Fibroblast of skin of right quadriceps (primary cell): ENCODE measurements at regions not wholly inside any gene's neighbourhood (a gene's known extent, or its start where the extent isn't known, plus 50 kb on each side); places are given as distances from the start of the nearest gene placed in this dataset.

ENCODE experiments used
- DNase-seq: peaks from one replicate; pipeline ENCODE4 v3.0.0-alpha.2; 2013

DNA sequence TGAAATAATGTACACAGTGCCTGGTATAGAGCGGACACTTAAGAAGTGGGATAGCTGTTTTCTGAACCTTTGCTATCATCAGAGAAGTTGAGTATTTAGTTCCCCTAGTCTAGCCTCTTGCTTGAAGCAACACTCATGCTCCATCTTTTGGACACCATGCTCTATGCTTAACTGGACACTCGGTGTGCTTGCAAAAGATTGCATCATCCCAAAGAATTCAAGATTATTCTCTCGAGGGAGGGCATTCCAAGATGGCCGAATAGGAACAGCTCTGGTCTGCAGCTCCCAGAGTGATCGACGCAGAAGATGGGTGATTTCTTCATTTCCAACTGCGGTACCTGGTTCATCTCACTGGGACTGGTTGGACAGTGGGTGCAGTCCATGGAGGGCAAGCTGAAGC is 143.9 kb upstream of the FSHR start:
- DNase-seq, result no peak

DNA sequence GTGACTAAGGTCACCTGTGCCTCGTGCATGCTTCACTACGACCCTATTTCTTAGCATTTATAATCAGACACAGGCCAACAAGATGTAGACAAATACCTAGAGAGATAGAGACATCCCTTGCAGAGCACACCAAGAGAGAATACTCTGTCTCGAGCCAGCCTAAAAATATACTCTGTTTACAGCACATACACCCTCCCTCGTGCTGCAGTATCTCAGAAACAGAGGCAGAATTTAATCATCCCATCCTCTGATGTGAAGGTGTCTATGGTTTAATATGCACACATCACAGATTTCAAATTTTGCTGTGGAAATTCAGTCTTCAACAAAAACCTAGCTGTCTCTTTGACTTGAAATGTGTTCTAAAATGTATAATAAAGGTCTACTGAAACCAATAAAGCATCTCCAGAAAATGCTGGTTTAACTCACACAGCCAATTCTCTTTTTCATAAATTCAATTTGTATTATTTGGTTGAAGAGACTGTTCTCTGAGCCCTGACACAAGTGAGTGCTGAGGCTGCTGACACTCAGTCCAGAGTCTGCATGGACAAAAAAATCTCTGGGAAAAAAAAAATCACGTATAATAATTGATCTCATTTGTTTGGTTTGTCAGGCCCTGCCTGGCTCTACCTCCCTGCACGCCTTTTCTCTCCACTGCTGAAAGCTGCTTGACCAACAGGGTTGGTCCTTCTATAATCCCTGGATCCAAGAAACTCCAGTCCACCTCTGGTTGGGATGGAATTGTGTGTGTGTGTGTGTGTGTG is 142.0 kb upstream of the FSHR start:
- DNase-seq, result no peak

DNA sequence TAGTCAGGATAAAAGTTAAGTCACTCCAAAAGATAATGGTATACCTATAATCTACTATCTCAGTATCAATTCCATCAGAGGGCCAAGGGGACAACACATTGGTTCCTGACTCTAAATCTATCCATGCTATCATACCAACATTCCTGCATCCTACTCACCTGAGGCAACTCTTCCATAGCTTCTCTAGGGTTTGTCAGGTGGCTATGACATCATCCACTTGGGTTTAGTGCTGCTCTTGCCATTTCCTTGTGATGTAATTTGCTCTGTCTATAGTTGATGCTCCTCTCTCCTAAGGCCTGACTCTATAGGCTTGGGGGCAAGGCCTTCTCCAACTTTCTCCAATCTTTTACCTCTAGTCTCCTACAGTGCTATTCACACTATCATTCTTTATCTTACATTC is 139.9 kb upstream of the FSHR start:
- DNase-seq, result no peak

DNA sequence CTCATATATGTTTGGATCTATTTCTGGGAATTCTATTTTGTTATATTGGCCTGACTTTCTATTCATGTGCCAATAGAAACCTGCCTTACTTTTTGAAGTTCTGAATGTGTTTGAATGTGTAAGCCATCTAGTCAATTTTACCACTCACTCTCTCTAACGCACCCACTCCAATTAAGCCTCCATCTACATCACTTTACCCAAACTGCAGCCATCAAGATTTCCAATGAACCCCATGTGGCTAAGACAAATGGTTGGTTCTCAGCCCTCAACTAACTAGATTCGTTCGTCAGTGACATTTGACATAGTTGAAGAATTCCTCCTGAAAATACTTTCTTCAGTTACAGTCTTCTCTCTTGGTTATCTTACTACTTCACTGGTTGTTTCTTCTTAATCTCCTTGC is 137.3 kb upstream of the FSHR start:
- DNase-seq, result no peak

DNA sequence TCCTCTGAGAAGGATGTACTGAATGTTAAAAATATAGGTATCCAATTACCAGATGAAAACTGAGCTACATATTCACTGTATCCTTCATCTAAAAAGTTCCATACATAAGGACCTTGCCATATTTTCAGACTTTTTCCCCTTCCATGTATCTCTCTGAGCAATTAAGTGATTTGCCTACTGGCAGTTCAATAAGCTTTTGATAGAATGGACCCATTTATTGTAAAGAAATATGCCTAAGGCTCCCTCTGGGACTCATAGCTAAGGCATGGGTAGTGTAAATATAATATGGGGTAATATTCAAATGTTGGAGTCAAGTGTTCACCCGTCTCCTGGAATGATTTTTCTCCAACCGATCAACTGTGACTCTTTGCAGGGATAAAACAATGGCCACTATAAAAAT is 135.4 kb upstream of the FSHR start:
- DNase-seq, result no peak

DNA sequence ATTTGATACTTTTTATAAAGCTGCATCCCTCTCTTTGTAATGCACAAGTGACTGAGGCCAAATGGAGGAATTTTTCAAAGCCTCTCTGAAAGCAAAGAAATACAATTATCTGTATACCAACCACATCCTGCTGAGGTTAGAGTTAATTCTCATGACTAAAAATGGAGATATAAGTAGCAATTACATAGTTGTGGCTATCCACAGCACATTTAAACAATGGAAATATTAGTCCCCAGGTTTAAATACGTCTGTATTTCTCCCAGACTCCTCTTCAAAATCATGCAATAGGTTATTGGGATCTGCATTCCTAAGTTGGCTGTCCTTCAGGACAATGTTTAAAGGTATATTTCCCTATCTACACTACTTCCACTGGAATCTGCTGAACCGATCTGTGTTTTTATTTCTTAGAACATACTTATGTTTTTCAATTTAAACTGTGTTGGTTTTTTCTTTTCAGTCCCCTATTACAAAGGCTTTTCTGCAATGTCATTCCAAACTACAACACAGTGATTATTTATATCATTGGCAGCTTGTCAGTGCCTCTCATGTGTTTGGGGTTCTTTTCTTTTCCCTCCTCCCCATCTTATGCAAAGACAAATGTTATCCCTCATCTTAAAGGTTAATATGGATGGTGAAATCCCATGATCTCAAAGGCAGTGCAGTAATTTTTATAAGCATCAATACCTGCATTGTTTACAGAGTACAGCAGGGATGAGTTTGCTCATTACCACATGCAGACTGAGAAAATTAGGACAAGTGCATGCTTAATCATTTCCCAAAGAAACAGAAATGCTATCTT is 134.8 kb upstream of the FSHR start:
- peak; percentile 50 for DNase-seq

DNA sequence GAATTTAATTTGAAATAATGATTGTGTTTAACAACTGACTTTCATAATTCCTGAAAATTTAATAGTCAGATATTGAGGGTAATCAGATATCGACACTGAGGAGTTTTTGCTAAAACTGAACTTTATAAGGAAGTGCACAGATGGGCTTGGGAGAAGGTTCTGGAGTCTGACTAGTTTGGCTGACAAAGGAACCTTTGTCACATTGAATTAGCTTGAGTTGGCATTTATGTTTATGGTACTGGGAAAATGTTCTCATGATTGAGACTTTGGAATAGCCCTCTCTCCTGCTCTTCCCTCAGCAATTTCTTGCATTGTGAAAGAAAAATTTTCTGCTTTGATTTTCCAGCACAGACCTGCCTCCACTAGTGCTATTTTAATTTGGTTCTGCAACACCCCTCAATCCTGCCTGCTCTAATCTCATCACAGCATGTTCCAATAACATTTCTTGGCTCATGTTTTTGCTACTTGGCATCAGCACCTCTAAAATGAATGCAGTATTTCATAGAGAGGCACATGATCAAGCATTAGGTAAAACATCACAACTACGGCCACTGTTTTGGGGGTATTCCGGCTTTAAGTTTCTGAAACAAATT is 133.9 kb upstream of the FSHR start:
- no peak for DNase-seq

DNA sequence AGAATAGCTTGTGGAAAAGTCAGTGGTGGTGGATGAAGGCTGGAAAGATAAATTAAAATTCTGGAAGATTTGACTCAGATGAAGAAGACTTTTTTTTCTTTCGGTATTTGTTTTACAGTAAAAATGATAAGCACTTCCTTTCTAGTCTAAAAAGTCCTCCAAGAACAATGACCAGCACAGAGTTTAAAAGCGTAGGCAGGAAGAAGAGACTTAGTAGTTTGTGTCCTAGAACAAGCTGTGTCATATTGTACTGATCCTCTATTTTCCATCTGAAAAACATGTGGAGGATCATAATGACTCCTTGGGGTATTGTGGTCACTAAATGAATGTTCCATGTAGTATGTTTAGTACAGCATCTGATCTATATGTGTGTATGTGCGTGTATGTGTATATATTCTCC is 132.4 kb upstream of the FSHR start:
- peak; percentile 6 for DNase-seq

DNA sequence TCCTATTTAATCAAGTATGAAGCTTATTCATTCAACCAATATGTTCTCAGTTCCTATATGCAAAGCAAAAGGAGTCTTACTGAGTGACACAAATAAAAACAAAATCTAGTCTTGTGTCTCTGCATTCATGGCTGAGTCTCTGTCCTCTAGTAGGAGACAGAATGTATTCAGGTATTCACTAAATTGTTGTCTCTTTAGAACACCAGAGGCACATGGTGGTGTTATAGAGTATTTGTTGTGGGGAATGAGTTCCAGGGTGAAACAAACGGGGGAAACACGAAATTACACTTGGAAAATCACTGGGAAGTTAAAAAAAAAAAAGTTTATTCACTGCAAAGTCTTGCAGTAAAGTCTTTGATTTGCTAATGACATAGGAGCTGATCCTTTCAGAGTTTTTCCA is 131.7 kb upstream of the FSHR start:
- no peak for DNase-seq

DNA sequence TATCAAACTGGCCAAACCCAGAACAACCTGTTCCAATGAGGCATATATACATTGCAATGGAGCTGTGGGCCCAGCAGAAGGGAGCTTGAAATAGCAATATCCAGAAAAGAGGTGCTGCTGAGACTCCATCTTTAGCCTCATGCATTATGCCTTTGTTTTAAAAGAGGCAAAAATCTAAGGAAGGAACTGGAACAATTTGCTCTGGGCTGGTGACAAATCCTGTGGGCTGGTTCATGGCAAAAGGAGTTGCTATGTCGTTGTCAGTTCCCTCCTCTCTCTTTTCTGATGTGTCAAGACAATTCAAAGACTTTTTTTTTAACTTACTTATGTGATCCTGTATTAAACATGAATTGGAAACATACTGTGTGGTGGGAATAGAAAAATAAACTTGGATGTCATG is 124.2 kb upstream of the FSHR start:
- DNase-seq, result no peak

DNA sequence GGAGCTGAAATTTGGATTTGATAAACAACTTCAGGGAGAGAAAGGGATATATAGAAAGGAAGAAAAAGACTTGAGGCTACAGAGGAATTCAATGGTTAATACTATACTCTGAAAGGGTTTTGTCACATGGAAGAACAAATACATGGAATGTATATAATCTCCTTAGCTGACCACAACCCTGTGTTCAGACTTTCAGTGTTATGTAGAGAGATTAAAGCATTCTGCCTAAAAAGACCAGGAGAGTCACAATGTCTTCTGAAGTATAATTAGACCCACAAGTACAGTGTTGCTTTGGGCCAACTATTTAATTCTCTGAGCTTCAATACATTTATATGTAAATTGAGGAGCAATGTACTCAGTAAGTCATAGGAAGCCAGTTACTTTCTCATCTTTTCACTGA is 123.8 kb upstream of the FSHR start:
- DNase-seq, result no peak

DNA sequence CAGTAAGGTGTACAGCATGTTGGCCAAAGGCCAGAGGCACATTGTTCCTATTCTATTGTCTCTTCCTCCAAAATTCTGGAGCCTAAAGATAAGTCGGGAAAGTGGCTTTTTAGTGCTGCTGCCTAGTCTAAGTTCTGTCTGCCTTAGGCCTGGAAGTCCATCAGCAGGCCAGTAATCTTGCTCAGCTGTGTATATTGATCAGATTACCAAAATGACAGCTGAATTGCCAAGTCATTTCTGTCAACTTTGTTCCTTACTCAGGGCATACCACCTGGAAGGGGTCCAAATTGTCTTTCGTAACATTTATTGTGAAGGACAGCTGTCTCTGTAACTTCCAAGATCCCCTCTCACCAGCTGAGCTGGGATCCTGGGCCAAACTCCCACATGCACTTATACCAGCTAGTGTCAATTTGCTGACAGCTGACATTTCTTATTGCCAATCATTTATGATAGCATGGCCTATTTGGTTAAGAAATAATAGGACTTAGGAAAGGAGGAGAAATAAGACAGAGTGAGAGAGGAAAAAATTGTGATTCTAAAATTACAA is 116.8 kb upstream of the FSHR start:
- no peak for DNase-seq

DNA sequence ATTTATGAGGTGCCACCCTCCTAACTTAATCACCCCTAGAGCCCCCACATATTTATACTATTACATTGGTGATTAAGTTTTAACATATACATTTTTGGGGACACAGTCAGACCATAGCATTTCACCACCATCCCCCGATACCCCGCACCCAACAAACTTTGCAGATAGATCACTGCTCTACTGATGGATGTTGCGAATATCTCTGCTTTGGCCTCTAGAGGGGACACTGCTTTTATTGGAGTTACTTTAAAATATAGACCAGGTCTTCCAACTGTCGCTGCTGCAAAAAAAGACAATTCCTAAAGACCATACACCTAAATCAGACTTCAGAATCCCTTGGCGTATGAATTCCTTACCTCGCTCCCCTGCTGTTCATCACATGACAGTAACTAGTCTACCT is 115.8 kb upstream of the FSHR start:
- no peak for DNase-seq

DNA sequence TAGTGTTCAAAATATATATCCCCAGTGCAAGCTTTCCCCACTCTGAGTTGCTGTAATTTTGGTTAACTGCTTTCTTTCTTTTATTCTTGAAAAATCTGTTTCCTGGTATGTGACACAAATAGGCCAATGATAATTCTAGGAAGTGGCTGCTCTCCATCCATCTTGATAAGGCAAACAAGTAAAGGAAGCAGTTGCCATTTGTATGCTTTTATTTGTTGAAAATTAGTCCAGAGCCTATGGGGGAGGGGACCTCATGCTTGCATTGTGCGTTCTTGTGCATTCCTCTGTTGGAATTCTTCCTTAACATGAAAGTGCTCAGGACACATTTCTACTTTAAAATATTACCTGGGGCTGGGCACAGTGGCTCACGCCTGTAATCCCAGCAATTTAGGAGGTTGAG is 111.2 kb upstream of the FSHR start:
- no peak for DNase-seq

DNA sequence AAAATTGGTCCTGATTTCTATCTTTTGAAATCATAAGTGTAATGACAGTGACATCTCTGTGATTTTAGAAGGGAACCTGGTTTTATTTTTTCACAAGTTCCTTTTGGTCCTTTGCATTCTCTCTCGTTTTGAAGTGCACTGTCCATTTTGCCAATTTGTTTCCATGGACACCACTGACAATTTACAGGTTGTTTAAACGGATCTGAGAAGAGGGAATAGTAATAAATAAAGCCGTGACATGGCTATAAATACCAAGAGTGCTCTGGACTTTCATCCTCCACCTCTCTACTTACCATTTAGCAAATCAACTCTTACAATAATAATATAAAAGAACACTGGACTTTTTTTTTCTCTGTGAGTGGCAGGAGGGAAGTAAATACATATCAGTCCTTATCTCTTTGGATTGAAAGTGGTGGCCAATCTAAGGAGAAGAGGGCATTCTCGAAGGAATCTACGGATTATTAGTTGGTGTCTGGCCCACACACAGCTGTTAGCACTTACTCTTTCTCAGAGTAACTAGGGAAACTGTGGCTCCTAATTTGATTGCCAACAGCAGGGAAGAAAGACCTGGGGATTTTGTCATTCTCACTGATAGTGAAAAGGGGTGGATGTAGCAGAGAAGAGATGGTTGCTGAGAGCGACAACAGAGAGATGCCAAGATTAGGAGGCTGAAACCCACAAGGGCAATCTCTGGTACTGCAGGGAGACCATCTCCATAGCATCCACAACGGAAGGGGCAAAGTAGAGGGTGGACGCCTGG is 108.7 kb upstream of the FSHR start:
- no peak for DNase-seq

DNA sequence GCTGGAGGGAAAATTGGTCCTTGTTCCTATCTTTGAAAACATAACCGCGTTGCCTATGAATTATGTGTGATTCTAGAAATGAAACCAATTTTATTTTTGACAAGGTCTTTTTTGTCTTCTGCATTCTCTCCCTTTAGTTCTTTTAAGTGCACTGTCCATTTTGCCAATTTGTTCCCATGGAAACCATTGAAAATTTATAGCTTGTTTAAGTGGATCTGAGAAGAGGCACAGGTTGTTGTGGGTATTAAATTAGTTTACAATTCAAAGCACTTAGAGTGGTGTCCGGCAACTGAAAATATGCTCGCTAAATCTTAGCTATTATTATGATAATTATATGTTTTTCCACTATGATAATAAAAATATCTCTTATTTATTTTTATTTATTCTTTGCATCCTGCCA is 107.5 kb upstream of the FSHR start:
- no peak for DNase-seq

DNA sequence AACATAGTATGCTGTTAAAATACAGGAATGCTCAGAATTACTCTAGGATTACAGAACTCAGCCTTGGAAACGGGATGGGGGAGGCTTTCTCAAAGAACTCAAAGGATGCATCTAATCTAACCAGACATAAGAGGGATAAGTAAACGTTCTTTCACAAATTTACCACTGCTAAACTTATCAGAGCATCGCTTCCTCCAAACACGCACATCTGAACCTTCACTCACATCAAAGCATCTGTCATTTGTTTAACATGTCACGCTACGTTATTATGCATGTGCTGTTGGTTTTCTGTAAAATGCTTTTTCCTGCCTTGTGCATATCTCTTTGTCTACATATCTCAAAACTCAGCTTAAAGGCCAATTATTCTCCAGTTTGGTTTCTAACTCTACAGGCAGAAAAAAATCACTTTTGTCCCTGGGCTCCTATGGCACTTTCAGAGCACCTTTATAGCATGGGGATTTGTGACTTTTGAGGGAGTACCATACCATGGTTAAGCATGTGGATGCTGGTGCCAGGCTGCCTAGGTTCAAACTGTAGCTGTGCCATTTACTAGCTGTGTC is 106.7 kb upstream of the FSHR start:
- no peak for DNase-seq

DNA sequence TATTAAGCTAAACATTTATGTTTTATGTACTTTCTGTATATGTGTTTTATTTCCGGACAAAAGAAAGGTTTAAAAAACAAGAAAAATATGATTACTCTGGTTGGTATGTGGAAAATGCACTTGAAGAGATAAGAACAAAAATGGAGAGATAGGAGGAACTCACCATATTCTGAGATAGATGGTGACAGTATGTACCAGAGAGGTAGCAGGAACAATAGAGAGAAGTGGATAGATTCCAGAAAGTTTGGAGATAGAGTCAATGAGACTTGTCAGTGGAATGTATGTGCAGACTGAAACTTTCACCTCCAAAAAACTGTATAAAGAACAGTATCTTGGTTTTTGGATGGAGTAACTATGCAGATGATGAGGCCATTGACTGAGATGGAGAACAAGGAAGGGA is 105.6 kb upstream of the FSHR start:
- DNase-seq, result no peak

DNA sequence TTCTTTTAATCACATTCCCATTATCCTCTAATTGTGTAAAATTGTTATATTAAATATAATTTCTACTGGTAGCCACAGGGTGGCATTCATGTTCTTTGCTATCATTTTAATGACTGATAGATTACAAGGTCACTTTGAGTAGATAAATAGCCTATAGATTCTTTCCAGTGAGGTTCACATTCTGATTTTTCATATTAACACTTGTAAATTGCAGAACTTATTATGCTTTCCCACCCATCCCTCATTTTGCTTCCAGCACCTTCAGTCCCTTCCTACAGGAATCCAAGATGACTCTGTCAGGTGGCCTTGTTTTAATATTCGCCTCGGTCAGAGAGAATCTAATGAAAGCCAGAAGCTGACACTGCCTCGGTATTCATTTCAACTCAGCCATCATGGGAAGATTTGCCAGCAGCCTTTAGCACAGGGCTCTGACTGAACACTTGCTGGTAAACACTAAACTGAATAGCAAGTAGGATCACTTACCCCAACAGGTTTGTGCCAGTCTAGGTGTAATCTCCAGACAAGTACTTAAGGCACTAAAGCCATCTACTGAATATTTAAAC is 101.2 kb upstream of the FSHR start:
- DNase-seq, result no peak

DNA sequence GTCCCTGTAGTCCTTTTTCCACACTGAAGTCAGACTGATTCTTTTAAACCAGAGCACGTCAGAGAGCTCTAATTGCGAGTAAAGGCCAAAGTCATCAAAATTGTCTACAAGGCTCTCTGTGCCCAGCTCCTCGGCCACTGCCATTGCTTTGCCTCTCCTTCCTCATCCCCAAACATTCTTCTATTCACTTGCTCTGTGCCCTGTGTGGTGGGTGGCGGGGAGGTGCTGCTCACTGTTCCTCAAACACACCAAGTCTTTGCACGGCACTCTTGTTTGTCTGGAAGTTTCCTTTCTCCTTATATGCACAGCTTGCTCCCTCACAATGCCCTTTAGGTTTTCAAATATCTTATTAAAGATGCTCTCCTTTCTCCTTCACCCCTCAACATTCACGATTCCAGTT is 100.1 kb upstream of the FSHR start:
- DNase-seq, result no peak

DNA sequence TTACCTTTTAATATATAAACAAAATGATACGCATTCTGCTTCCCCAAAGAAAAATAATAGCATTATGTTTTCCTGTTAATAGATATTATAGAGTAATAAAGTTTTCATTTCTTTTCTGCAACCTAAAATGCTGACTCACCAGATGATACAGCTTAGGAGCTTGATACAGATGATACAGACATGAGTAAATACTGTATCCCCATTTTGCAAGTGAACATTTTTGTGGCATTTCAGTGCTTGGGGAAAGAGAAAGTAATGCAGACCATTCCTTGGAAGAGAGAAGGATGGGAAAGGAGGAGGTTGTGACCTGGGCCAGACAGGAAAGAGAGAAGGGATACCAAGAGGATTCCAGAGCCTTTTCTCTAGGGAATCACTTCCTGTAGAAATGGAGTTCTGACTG is 97.5 kb upstream of the FSHR start:
- peak; percentile 92 for DNase-seq

DNA sequence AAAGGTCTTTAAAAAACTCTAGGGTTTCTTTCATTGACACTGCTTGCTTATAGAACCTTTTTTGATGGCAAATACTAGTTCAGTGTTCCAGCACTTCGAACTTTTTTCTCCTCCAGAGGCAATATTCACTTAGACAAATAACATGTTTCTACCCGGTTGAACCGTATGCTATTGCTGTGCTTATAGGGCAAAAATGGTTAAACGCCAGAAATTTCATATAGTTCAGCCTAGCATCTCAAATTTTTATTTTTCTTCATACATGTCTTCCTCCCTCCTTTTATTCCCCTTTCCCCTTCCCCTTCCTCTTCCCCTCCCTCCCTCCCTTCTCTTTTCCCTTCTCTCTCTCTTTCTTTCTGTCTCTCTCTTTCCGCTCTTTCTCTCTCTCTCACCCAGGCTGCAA is 96.9 kb upstream of the FSHR start:
- no peak for DNase-seq

DNA sequence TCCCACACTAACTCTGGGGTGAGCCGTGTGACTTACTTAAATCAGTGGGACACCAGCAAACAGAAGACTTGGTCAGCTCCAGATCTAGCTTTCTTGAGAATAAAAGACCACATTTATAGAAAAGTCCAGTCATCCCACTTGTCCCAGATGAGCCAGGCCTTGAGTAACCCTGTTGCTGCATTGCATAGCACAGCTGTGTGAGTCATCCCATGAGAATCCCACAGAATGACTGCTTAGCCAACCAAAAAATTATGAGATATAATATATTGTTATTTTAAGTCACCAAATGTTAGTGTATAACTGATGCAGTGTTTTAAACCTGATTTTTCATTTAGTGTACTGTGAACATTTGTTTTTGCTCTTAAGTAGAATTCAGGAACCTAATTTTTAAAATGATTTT is 94.2 kb upstream of the FSHR start:
- peak; percentile 97 for DNase-seq
